Liver (tissue), 3 donors: ENCODE measurements at regions not wholly inside any gene's neighbourhood (a gene's known extent, or its start where the extent isn't known, plus 50 kb on each side); places are given as distances from the start of the nearest gene placed in this dataset.

Source experiments
- FOXA1 ChIP-seq: IDR thresholded peaks from 2 replicates; pipeline ENCODE4 v1.6.1; 2016; ENCODE audit warnings: antibody characterized with exemption
- GABPA ChIP-seq, 2 donors: IDR thresholded peaks in 1 of 2; conservative IDR thresholded peaks in 1 of 2; 2 replicates each; pipeline ENCODE4 v1.6.1; 2016; ENCODE audit warnings: antibody characterized with exemption in 2 of 2, mild to moderate bottlenecking in 1 of 2, moderate library complexity in 1 of 2
- YY1 ChIP-seq: IDR thresholded peaks from 2 replicates; pipeline ENCODE4 v1.6.1; 2016; ENCODE audit warnings: antibody characterized with exemption, mild to moderate bottlenecking
- TF ChIP-seq, protein P1 (sequence below): fragments of 150-350 bp; IDR thresholded peaks from 2 replicates; pipeline ENCODE4 v1.5.1; 2017; ENCODE audit warnings: improper control_type of control experiment, low read depth, low read length; ENCODE audit not compliant: missing input control
- donor health status: healthy.
- donor health status: healthy.

DNA sequence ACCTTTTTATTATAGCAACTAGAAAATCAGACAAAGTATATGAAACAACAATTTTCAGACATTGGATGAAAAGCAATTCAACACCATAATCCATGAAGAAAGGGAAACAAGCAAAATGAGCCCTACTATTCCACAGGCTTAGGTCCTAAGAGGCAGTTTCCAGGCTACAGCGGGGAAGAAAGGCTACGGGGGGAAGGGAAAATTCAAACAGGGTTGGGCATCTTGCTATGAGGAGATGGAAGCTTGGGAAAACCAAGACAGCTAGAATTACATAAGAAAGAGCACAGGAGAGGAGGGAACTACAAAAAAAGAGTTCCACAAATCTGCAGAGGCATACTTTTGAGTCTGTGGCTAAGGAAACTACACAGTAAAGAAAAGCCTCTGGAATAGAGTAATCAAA is 356.0 kb upstream of the CLEC14A start:
- TF ChIP-seq GABPA (IDR thresholded peaks at IDR 0.05 in 1 of 2, conservative IDR thresholded peaks at IDR 0.05 in 1 of 2) (no peak), FOXA1 (no peak), YY1 (no peak)
- TF ChIP-seq, protein P1, sequence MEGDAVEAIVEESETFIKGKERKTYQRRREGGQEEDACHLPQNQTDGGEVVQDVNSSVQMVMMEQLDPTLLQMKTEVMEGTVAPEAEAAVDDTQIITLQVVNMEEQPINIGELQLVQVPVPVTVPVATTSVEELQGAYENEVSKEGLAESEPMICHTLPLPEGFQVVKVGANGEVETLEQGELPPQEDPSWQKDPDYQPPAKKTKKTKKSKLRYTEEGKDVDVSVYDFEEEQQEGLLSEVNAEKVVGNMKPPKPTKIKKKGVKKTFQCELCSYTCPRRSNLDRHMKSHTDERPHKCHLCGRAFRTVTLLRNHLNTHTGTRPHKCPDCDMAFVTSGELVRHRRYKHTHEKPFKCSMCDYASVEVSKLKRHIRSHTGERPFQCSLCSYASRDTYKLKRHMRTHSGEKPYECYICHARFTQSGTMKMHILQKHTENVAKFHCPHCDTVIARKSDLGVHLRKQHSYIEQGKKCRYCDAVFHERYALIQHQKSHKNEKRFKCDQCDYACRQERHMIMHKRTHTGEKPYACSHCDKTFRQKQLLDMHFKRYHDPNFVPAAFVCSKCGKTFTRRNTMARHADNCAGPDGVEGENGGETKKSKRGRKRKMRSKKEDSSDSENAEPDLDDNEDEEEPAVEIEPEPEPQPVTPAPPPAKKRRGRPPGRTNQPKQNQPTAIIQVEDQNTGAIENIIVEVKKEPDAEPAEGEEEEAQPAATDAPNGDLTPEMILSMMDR = no peak
